Stimulated activated CD4-positive, alpha-beta T cell treated with anti-CD3 and anti-CD28 coated beads, Interleukin-4, amount 100 ng/mL, for 24 hours (primary cell): ENCODE measurements at regions not wholly inside any gene's neighbourhood (a gene's known extent, or its start where the extent isn't known, plus 50 kb on each side); places are given as distances from the start of the nearest gene placed in this dataset.
"Not testable (repeated sequence)": the region's sequence is repeated elsewhere in the genome, so short reads cannot be mapped to it uniquely, and the experiment has no call there.

Experiments used
- DNase-seq: peaks from one replicate; pipeline ENCODE4 v3.0.0-alpha.2; 2020

DNA sequence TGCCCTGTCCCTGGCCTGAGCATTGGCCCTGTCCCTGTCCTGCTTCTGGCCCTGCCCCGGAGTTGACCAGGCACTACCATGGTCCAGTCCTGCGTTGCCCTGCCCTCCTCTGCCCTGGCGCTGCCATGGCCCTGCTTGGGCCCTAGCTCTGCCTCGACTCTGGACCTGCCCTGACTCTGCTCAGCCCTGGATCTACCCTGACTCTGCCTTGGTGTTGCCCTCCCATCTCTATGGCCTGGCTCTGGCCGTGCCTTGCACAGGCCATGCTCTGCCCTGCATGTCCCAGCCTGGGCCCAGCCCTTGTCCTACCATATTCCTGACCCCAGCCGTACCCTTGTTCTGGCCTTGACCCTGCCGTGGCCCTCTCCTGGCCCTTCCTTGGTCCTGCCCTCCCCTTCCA lies 235.7 kb downstream of the GOLGA6L6 start:
- DNase-seq: not testable (repeated sequence)

DNA sequence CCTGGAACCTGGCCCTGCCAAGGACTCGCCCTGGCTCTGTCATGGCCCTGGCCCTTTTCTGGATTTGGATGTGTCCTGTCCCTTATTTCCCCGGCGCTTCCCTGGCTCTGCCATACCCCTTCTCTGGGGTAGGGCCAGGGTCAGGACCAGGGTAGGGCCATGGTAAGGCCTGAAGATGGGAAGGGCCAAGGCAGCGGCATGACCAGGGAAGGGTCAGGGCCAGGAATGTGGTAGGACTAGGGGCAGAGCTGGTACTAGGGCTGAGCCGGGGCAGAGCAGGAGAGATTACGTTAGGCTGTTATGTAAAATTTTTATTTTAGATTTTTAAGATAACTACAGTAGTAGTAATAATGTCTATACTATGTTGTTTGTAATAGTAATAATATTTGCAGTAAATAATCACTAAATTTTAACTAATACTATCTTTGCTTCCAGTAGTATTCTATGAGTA lies 236.6 kb downstream of the GOLGA6L6 start:
- not testable (repeated sequence) for DNase-seq

DNA sequence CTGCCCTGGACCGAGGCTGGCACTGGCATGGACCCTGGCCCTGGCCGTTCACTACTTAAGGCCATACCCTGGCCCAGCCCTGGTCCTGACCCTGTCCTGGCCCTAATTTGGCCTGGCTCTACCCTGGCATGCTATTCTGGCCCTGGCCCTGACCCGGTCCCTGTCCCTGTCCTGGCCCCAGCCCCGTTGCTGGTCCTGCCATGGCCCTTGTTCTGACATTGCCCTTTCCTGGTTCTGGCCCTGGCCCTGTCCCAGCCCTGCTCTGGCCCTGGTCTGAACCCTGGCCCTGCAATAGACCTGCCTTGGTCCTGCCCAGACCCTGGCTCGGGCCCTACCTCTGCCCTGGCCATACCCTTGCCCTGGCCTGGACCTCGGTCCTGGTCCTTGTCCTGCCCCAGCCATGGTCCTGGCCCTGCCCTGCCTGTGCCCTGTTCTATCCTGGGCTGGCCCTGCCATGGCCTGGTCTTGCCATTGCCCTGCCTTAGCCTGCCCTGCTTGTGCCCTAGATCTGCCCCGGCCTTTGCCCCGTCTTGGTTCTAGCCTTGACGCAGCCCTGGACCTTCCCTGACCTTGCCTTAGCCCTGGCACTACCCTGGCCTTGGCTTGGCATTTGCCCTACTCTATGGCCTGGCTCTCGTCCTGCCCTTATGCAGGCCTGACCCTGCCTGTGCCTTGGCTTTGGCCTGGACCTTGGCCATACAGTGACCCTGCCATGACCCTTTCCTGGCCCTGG lies 237.2 kb downstream of the GOLGA6L6 start:
- not testable (repeated sequence) for DNase-seq

DNA sequence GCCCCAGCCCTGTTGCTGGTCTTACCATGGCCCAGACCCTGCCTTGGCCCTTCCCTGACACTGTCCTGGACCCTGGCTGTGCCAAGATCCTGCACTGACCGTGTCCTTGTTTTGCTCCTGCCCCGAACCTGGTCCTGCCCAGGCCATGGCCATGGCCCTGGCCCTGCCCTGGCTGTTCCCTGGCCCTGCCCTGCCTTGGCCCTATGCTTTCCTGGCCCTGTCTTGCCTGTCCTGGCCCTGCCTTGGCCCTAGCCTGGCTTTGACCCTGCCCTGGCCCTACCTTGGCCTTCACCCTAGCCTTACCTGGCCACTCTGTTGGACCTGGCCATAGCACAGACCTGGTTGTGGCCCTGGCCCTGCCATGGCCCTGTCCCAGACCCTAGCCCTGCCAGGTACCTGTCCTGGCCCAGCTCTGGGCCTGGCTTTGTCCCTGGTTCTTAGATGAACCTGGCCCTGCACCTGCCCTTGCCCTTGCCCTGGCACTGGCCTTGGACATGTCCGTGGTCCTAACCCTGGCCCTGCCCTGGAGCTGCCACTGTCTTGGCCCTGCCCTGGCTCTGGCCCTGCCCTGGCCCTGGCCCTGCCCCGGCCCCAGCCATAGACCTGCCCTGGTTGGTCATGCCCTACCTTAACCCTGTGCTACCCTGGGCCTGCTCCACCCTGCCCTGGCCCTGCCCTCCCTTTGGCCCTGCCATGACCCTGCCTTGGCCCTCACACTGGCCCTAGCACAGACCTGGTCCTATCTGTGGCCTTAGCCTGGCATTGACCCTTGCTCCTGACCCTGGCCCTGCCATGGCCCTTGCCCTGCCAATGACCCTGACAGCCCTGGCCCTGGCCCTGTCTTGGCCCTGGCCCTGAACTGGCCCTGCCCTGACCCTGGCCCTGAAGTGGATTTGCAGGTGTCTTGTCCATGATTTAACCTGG lies 238.1 kb downstream of the GOLGA6L6 start:
- DNase-seq: not testable (repeated sequence)

DNA sequence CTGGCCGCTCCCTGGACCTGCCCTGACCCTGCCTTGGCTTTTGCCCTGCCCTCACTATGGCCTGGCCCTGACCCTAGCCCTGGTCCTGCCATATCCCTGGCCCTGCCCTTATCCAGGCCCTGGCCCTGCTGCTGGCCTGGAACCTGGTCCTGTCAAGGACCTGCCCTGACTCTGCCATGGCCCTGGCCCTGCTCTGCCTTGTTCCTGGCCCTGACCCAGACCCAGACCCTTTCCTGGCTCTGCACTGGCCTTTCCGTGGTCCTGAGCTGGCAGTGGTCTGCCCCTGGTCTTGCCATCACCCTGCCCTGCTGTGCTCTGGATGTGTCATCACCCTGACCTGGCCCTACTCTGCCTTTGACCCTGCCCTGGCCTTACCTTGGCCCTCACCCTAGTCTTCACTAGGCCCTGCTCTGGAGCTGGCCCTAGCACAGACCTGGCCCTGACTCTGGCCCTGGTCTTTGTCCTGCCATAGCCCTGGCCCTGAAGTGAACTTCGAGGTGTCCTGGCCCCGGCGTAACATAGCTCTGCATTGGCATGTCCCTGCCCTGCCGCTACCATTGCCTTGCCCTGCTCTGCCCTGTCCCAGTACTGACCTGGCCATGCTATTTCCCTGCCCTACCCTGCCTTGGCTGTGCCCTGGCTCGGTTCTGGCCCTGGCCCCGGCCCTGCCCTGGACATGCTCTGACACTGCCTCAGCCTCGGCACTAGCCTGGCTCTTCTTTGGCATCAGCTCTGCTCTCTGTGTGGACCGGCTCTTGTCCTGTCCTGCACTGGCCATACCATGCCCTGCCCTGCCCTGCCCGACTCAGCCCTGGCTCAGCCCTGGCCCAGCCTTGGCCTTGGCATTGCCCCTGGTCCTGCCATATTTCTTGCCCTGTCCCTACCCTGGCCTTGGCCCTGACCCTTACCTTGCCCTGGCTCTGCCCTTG lies 239.2 kb downstream of the GOLGA6L6 start:
- DNase-seq: not testable (repeated sequence)

DNA sequence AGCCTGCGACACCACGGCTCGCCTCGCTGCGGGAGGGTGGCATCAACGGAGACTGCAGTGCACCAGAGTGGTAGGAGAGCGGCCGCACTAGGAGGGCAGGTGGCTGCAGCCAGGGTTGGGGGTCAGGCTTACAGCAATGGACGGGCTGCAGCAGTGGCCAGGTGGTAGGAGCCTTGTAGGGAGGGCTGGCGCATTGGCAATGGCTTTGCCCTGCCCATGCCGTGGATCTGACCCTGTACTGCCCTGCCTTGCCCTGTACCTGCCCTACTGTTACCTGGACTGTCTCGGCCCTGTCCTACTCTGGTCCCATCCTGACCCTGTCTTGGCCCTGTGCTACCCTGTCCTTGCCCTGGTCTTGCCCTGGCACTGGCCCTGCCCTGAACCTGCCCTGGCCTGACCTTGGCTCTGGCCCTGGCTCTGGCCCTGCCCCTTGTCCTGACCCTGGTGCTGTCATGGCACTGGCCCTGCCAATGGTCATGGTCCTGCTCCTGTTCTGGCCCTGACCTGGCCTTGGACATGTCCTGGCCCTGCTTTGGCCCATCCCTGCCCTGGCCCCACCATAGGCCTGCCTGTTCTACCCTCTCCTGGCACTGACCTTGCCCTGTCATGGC lies 240.0 kb downstream of the GOLGA6L6 start:
- DNase-seq: not testable (repeated sequence)

DNA sequence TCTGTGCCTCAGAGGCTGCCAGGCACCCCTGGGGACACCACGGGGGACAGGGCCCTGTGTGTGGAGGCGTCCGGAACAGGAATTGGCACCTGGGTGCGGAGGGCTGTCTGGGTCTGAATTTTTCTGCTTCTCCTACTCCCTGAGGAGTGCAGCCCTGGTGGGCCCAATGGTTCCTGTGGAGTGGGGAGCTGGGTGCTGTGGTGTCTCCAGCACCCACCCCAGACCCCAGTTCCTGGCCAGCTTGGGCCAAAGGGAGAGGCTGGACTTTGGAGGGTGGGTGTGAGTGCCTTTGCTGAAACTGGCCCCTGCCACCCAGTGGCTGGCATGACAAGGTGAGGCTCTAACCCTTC lies 240.6 kb downstream of the GOLGA6L6 start:
- not testable (repeated sequence) for DNase-seq

DNA sequence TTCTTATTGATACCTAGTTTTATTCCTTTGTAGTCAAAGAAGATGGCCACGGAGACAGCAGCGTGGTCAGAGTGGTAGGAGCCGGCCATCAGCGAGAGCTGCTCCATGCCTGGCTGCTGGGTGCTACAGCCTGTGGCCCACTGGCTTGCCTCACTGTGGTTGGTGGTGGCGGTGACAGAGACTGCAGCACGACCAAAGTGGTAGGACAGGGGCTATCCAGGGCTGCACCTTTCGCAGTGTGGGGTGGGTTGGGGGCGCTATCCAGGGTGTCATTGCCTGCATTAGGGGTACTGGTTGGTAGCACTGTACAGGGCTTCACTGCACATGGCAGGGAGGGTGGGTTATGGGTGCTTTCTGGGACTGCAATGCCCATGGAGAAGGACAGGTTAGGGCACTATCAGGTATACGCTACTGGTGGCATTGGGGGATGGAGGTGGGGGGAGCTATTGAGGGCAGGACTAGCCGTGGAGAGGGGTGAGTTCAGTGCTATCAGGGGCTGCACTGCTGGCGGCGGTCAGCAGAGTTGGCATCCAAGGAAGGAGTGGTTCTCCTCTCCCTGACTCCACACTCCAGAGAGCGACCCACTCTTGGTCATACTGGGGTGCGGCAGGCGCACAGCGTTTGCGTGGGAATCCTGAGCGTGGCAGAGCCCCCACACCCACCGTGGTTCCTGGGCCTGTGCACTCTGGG lies 241.1 kb downstream of the GOLGA6L6 start:
- not testable (repeated sequence) for DNase-seq

DNA sequence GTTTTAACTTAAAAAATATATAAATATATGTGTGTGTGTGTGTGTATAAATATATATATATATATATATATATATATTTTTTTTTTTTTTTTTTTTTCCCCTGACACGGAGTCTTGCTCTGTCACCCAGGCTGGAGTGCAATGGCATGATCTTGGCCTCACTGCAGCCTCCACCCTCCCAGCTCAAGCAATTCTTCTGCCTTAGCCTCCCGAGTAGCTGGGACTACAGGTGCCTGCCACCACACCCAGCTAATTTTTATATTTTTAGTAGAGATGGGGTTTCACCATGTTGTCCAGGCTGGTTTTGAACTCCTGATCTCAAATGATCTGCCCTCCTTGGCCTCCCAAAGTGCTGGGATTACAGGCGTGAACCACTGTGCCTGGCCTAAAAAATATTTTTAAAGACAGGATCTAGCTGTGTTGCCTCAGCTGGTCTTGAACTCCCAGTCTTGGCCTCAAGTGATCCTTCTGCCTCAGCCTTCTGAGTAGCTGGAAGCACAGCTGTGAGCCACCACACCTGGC lies 243.9 kb downstream of the GOLGA6L6 start:
- DNase-seq: not testable (repeated sequence)

DNA sequence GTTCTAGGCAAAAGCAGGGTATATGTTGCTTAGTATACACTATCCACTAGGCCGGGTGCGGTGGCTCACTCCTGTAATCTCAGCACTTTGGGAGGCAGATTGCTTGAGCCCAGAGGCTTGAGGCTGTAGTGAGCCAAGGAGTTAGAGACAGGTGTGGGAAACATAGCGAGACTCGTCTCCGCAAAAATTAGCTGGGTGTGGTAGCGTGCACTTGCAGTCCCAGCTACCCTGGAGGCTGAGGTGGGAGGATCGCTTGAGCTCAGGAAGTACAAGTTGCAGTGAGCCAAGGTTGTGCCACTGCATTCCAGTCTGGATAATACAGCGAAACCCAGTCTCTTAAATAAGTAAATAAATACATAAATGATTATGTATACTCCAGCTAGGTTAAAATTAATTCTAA lies 245.3 kb downstream of the GOLGA6L6 start:
- not testable (repeated sequence) for DNase-seq

DNA sequence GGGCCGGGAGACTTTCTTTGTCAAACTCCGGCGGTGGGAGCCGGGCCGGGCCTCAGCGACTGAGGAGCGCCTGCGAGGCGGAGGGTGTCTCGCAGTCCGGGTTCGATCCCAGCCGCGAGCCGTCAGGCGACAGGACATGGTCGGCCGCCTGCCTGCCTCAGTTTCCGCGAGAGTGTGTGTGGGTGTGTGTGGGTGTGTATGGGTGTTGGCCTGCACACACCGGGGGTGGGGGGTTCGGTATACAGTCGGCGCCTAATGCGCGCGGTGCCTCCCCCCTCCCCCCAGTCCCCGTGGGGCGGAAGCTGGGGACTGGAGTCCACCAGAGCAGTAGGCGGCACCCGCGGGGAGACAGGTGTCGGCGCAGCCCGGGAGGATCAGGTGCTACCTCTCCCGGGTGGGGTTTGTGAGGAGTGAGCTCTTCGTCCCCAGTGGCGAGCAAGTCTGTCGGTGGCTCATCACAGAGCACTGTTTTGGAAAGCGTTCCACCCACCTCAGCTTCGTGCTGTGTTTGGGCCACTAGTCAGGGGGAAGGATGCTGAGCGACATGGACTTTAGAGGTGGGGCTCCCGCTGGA lies 246.3 kb downstream of the GOLGA6L6 start:
- DNase-seq: no peak

DNA sequence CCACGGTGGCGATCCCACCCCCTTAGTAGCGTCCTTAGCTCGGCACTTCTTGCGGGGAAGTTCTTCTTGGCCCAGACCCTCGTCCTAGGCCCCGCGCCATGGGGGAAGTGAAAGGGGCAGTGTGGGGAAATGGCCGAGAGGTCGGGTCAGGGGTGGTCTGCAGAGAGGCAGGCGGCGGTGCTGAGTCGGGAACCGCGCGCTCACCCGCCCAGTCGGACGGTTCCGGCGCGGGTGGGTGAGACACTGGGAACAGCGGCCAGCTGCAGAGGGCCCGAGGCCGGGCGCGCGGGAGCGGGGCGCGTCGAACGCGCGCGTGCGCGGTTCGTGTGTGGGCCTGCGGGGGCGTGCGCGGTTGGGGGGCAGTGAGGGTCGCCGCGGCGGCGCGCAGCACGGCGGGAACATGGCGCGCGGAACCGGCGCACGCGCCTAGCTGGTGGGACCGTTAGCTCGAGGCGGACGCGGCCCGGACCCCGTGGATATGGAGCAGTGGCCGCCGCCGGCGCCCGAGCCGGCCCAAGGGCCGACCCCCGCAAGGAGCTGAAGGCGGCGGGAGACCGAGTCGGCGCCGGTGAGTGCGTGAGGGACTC lies 246.9 kb downstream of the GOLGA6L6 start:
- DNase-seq: no peak

DNA sequence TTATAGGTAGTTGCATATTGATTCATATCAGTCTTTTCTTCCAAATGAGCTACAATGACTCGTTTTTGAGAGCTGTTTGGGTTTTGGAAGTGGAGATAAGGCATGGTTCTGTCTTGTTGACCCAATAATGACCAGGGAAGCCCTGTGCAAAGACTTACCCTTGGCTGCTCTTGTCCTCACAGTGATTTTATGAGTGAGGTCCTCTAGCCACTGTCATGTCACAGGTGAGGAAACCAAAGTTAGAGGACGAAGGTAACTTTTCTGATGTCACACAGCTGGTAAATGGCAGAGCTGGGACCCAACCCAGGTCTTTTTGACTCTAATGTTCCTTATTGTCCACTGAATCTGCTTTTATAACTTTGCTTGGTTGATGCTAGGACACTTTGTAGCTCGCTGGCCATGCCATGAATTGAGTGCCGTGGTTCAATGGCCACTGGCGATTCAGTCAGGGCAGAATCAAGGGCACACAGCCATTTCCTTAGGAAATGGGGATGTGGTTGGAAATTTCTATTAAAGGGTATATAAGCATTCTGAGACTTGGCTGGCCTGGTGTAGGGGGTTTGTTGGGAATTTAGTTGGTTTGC lies 249.1 kb downstream of the GOLGA6L6 start:
- DNase-seq: not testable (repeated sequence)

DNA sequence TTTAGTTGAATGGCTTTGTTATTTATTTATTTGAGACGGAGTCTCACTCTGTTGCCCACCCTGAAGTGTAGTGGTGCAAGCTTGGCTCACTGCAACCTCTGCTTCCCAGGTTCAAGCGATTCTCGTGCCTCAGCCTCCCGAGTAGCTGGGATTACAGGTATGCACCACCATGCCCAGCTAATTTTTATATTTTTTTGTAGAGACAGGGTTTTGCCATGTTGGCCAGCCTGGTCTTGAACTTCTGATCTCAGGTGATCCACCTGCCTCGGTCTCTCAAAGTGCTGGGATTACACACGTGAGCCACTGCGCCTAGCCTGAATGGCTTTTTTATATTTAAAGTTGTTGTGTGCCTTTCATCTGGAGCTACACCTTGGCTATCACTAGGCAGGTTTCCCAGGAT lies 250.0 kb downstream of the GOLGA6L6 start:
- DNase-seq: not testable (repeated sequence)

DNA sequence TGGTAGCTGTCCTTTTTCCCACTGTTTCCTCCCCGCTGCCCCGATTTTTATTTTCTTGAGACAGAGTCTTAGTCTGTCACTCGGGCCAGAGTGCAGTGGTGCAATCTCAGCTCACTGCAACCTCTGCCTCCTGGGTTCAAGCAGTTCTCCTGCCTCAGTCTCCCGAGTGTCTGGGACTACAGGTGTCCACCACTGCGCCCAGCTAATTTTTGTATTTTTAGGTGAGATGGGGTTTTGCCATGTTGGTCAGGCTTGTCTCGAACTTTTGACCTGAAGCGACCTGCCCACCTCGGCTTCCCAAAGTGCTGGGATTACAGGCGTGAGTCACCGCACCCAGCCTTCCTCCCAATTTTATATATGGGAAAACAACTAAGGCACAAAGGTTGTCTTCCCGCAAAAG lies 251.0 kb downstream of the GOLGA6L6 start:
- DNase-seq: not testable (repeated sequence)

DNA sequence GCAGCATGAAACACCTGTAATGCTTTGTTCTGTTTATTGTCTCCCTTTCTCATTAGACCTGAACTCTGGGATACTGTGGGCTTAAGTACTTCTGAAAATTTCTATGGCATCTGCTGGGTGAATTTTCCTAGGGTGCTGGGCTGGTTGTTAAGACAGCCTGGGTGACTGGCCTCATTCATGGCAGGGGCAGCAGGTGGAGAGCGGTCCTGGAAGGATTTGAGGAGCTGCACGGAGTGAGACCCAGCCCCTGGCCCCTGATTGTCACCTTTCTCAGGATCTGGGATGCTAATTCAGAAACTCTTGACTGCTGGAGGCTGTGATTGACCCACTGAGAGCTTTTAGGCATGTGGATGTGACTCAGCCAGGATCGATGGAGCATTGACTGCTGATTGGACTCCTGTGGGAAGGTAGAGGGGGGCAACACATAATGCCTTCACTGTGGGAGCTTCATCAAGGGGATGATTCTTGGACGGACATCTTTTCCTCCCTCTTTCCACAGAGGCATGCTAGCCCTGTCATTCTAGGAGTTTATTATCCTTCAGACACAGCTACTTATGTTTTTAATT lies 252.0 kb downstream of the GOLGA6L6 start:
- DNase-seq: not testable (repeated sequence)

DNA sequence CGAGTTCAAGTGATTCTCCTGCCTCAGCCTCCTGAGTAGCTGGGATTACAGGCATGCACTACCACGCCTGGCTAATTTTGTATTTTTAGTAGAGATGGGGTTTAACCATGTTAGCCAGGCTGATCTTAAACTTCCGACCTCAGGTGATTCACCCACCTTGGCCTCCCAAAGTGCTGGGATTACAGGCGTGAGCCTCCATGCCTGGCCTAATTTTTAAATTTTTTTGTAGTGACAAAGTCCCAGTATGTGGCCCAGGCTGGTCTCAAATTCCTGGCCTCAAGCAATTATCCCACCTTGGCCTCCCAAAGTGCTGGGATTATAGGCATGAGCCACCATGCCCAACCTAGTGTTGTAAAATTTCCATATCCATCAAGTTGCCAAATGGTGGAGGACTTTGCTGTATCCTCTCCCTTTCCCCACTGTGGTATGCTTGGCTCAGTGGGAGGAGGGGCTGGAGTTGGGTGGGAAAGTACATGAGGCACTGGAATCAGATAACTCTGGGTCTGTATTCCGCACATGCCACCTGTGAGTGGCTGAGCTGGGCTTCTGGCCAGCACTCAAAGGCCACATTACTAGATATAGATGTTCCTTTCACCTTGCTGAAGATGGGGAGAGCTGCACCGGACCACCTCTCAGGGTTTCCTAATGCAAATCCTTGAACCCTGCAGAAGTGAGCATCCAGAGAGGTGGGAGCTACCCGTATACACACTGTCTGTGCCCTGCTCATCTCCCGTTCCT lies 252.6 kb downstream of the GOLGA6L6 start:
- DNase-seq: not testable (repeated sequence)

DNA sequence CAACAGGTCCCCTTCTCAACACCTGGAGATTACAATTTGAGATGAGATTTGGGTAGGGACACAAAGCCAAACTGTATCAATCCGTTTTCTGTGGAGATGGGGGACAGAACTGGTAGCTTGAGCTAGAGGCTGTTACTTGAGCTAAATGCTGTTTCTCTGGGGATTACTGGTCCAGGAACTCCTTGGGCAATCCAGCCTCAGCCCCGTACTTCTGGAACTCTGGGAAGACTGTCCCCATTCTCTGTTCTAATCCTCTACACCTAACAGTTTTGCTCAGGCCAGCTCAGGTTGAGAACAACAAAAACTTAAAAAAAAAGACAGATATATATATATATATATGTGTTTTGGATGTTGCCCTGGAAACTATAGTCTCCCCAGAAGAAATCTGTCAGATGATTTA lies 255.0 kb downstream of the GOLGA6L6 start:
- not testable (repeated sequence) for DNase-seq

DNA sequence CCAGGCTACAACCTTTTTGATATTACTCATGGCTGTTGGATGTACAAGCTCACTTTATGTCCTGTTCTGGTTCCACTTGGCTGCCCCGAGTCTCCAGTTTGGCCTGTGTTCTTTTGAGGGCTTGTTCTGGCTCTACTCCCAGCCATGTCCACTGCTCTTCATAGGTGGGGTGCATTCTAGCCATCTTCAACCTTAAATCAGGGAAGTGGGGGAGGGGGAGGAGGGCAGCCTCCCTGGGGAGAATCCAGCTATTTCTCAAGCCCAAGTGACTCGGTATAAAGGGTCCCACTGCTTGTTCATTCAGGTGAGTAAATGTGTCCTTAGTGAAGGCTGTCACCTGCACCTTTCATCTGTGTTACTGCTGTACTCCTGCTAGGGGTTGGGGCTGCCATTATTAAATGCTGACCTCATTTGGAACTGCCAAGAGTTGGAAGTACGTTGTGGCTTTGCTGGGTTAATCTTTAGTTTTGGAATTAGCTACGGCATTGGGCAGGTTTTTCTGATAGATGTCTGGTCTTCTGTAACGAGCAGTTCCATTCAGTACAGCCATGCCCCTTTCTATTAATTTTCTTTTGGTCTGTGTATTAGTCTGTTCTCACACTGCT lies 255.8 kb downstream of the GOLGA6L6 start:
- DNase-seq: not testable (repeated sequence)
